ENCODE measurements at regions not wholly inside any gene's neighbourhood (a gene's known extent, or its start where the extent isn't known, plus 50 kb on each side); places are given as distances from the start of the nearest gene placed in this dataset.

GRCh38 chr6:145137425-145137824 lies 597.9 kb downstream of the EPM2A start:
- Histone ChIP-seq H3K4me3 (replicated peaks in 1 of 3; ENCODE audit: insufficient read depth in 1 of 3, low read depth in 2 of 3, low read length in 3 of 3) (no peak overlapping the region), H4K20me1 (ENCODE audit: insufficient read depth, low read length) (no peaks in the 10 kb centered on the region), H2AFZ (ENCODE audit: low read length) (no peak overlapping the region), H3K9me3 (ENCODE audit: low read length) (no peaks in the 10 kb centered on the region), H3K79me2 (ENCODE audit: insufficient read depth, low read length) (no peaks in the 10 kb centered on the region), H3K27me3 (ENCODE audit: control insufficient read depth in 1 of 2, insufficient read depth in 2 of 2, low read length in 2 of 2) (no peaks in the 10 kb centered on the region; a peak in 1 of 5 replicates), H3K4me1 (ENCODE audit: insufficient read depth, low read length) (peaks cover 12% of the 10 kb centered on the region), H3K36me3 (replicated peaks in 1 of 2; ENCODE audit: control insufficient read depth in 1 of 2, insufficient read depth in 2 of 2, low read length in 2 of 2) (no peaks in the 10 kb centered on the region), H3K27ac (ENCODE audit: extremely low read length, insufficient read depth, low read length) (no peak overlapping the region), H3K4me2 (ENCODE audit: low read depth, low read length) (no peak overlapping the region), H3K9ac (ENCODE audit: insufficient read depth, low read depth, low read length) (no peak overlapping the region)
- ATAC-seq: peak; percentile 35; the same call in 1 of the 3 replicates
- WGBS (ENCODE audit: low lambda C conversion rate): 51% methylated on average over 1 of the region's 1 CpG
- no peak for FAIRE-seq
- TF ChIP-seq STAG1 (CRISPR knock-in tag; IDR thresholded peaks at IDR 0.05): peak; percentile 60
- TF ChIP-seq ZNF670 (CRISPR knock-in tag; IDR thresholded peaks at IDR 0.05; ENCODE audit: borderline replicate concordance): no peak
- TF ChIP-seq RBM39 (IDR thresholded peaks at IDR 0.05; ENCODE audit: low read depth, low read length, poor library complexity, severe bottlenecking): no peak
- peak; percentile 47 for TF ChIP-seq CTCF (CRISPR knock-in tag; IDR thresholded peaks at IDR 0.05)
- TF ChIP-seq XBP1 (CRISPR knock-in tag; IDR thresholded peaks at IDR 0.05): no peak
- TF ChIP-seq ZNF329 (CRISPR knock-in tag; IDR thresholded peaks at IDR 0.05; ENCODE audit: low read depth): no peak
- no TSS peak for BruUV-seq (replicated peaks)
- ChIA-PET CTCF (ENCODE audit: low intra/inter-chr PET ratio, low total read pairs) (no interaction called here), POLR2A (no interaction called here)
- in situ Hi-C loops (cut with HindIII; ENCODE audit: extremely low pct_ligation_motif_present, low pct_unique_long_range_greater_than_20kb): no loop called here
- intact Hi-C loops (cut with micrococcal nuclease; ENCODE audit: unreplicated experiment): no loop called here
- DNase-seq (ENCODE audit: low spot score): peak; percentile 23

GRCh38 chr6:145138469-145139139 lies 596.7 kb downstream of the EPM2A start:
- H3K36me3 ChIP-seq (replicated peaks in 1 of 2; ENCODE audit: control insufficient read depth in 1 of 2, insufficient read depth in 2 of 2, low read length in 2 of 2): no peaks in the 10 kb centered on the region
- CTCF ChIA-PET (ENCODE audit: low intra/inter-chr PET ratio, low total read pairs): no interaction called here
- no peak overlapping the region for H3K4me3 ChIP-seq (replicated peaks in 1 of 3; ENCODE audit: insufficient read depth in 1 of 3, low read depth in 2 of 3, low read length in 3 of 3)
- POLR2A ChIA-PET: no interaction called here
- no peak overlapping the region for H2AFZ ChIP-seq (ENCODE audit: low read length)
- H3K9ac ChIP-seq (ENCODE audit: insufficient read depth, low read depth, low read length): no peak overlapping the region
- no peak overlapping the region for H3K27ac ChIP-seq (ENCODE audit: extremely low read length, insufficient read depth, low read length)
- FAIRE-seq (no peak), ATAC-seq (no peak), DNase-seq (ENCODE audit: low spot score) (no peak)
- in situ Hi-C loops (cut with HindIII; ENCODE audit: extremely low pct_ligation_motif_present, low pct_unique_long_range_greater_than_20kb) (no loop called here), intact Hi-C loops (cut with micrococcal nuclease; ENCODE audit: unreplicated experiment) (no loop called here)
- H3K4me1 ChIP-seq (ENCODE audit: insufficient read depth, low read length): peaks cover 12% of the 10 kb centered on the region
- no TSS peak for BruUV-seq (replicated peaks)
- no peaks in the 10 kb centered on the region for H4K20me1 ChIP-seq (ENCODE audit: insufficient read depth, low read length)
- no peaks in the 10 kb centered on the region for H3K79me2 ChIP-seq (ENCODE audit: insufficient read depth, low read length)
- no peaks in the 10 kb centered on the region; a peak in 1 of 5 replicates for H3K27me3 ChIP-seq (ENCODE audit: control insufficient read depth in 1 of 2, insufficient read depth in 2 of 2, low read length in 2 of 2)
- H3K9me3 ChIP-seq (ENCODE audit: low read length): no peaks in the 10 kb centered on the region
- no peak overlapping the region for H3K4me2 ChIP-seq (ENCODE audit: low read depth, low read length)
- TF ChIP-seq MIER2 (CRISPR knock-in tag; IDR thresholded peaks at IDR 0.05) (no peak), BHLHE40 (IDR thresholded peaks at IDR 0.05; ENCODE audit: low read length) (no peak), SKI (IDR thresholded peaks at IDR 0.05; ENCODE audit: partially characterized antibody) (no peak), GTF3A (CRISPR knock-in tag; conservative IDR thresholded peaks at IDR 0.05) (no peak), HNRNPLL (IDR thresholded peaks at IDR 0.05; ENCODE audit: low read depth, low read length, poor library complexity, severe bottlenecking) (no peak), ZBTB38 (CRISPR knock-in tag; IDR thresholded peaks at IDR 0.05) (no peak), ARID3A (IDR thresholded peaks at IDR 0.05; ENCODE audit: low read depth, low read length) (no peak), SSRP1 (CRISPR knock-in tag; IDR thresholded peaks at IDR 0.05) (no peak), EHMT2 (IDR thresholded peaks at IDR 0.05; ENCODE audit: borderline replicate concordance, low read depth, low read length) (no peak), ZNF674 (CRISPR knock-in tag; IDR thresholded peaks at IDR 0.05; ENCODE audit: low read depth) (no peak), ZBTB1 (CRISPR knock-in tag; IDR thresholded peaks at IDR 0.05; ENCODE audit: borderline replicate concordance) (no peak), RXRB (CRISPR knock-in tag; IDR thresholded peaks at IDR 0.05; ENCODE audit: borderline replicate concordance) (no peak)

Measured in HepG2 (cell line).